Astrocyte of the hippocampus (primary cell): ENCODE measurements at regions not wholly inside any gene's neighbourhood (a gene's known extent, or its start where the extent isn't known, plus 50 kb on each side); places are given as distances from the start of the nearest gene placed in this dataset.

Experiments
- DNase-seq: peaks from one replicate; pipeline ENCODE4 v3.0.0; 2011; ENCODE audit warnings: low read depth, low spot score

GRCh38 chr3:182570946-182571594, 222.2 kb upstream of the ATP11B start:
- no peak for DNase-seq

DNA sequence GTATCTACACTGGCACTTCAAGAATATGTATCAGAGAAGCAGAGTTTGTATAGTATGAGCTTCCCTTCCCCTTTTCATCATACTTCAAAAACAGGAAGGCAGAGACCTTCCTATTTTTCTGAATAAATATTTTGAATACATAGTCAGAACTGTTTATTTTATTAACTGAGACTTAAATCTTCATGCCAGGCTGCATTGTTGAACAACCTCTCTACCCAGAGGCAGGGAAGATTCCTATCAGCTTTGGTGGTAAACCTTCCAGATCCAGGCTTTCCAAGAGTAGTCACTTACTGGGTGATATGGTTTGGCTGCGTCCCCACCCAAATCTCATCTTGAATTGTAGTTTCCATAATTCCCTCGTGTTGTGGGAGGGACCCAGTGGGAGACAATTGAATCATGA, 217.4 kb upstream of the ATP11B start:
- DNase-seq: no peak

- DNase-seq: no peak
These were observed 209.8 kb upstream of the ATP11B start for GRCh38 chr3:182583545-182583944.

- DNase-seq: no peak
These were observed 207.7 kb upstream of the ATP11B start for GRCh38 chr3:182585532-182586150.

DNA sequence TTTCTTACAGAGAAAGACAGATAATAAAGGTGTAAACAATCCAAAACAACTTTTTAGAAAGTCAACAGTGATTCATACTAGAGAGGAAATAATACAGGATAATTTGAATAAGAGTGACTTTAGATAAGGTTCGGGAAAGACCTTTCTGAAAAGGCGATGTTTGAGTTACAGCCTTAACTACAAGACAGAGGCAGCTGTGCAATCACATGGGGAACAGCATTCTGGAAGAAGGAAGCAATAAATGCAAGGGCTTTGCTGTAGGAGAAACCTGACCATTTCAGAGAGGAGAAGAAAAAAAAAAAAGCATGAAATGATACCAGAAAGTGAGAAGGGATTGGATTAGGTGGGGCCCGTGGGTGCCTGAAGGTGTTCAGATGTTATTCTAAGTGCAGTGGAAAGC, 200.6 kb upstream of the ATP11B start:
- no peak for DNase-seq

DNA sequence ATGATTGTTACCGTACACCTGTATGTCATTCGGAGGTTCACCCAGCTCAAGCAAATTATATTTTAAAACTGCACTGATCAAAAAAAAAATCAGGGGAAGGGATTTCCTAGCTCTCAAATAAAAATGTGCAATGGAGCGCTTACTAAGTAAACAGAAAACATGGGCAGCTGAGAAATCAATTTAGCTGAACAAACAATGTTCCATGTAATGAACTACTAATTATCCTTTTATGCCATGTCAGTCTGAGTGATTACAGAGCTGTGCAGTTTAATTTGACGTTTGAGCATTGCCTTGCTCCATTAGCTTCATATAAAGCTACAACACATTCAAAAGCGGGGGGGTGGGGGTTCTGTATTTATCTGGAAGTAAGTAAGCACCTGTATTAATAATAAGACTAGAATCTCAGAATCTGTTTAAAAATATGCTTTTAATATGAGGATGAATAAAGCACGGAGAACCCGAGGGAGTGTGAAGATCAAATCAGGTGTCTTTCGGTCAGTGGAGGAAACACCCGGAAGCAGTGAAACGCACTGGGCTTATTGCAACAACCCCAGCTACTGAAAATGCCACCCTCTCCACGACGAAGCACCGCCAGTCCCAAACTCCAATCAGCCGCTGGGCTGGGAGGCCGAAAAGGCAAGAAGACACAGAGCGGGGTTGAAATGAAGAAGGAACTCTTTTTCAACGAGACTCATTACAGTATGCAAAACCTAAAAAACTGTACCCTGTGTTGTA, 196.5 kb upstream of the ATP11B start:
- DNase-seq: no peak

DNA sequence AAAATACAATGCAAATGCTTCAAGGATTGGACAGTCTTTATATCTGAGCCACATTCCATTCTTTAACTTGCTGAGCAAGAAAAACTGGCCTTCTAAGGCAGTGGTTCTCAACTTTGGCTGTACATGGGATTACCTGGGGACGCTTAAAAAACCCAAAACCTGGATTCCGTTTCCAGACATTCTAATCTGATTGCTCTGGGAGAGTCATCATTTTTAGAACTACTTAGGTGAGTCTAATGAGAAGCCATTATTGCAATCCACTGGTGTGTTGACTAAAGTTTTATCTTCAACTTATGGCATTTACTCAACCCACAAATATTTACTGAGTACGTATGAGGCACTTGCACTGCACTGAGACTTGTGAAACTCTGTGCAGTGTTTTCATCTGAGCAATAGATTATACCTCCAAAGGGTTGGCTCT, 195.7 kb upstream of the ATP11B start:
- DNase-seq: peak; percentile 77

DNA sequence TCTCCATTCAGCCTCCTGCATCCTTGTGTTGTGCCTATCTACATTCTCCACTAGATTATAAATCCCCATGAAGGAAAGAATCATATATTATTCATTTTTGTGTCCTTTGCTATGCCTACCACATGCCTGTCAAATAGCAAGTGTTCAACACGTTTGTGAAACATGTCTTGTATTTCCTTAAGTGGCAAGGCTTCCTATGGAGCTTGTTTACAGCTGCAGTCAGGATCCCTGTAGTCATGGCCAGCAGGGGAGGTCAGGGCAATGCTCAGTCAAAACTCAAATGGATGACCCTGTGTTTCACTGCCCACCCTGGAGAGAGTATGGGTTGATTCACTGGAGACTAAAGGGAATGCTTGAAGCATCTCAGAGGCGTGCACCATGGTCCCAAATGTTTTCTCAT, 191.7 kb upstream of the ATP11B start:
- no peak for DNase-seq

- DNase-seq: no peak
These were observed 189.8 kb upstream of the ATP11B start for GRCh38 chr3:182603501-182603900.

DNA sequence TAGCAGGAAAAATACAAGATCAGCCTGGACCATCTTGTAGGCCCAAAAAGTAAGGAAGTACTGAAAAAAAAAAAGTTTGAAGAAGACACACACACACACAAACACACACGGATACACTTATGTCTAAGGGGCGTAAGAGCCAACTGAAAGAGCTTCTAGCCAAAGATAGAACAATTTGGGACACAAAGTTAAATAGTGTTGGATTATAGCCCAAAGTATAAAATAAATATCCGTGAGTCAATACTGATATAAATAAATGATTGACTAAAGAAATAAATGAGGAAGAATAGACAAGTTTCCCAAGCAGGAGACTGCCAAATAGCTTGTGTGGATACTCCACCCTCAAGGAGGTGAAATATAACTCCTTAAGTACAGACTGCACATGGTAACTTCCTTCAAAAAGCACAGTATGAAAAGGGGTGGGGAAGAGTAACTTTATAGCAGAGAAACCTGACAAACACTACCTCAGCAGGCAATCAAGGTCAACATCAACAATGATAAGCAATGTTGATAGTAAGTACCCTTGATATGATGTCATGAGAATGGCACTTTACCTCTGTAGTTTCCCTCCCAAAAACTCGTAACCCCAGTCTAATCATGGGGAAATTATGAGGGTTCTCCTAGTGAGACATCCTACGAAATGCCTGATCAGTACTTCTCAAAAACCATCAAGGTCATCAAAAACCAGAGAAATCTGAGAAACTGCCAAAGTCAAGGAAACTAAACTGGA, 187.3 kb upstream of the ATP11B start:
- no peak for DNase-seq

DNA sequence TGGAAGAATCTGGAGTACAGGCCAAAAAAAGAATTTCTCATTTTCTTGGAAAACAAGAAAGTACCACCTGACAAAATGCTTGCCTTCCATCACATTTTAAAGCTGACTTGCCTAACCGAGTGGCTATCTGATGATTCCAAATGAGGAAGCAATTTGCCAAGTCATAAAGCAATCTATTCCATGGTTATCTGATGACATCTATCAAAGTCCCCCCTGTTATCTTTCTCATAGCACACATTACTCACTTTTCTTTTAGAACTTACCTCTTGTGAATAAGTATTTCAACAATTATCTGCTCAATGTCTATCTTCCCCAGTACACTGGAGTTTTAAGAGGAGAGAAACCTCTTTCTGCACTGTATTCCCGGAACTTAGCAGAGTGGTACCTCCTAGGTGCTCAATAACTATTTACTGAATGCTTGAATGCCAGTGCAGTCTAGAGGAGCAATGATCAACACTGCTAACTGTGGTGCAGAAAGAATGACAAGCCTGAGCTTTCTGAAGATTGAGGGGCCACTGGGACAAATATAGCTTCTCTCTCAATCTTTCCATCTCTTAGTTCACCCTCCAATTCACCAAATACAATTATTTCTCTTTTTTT, 186.3 kb upstream of the ATP11B start:
- DNase-seq: no peak

DNA sequence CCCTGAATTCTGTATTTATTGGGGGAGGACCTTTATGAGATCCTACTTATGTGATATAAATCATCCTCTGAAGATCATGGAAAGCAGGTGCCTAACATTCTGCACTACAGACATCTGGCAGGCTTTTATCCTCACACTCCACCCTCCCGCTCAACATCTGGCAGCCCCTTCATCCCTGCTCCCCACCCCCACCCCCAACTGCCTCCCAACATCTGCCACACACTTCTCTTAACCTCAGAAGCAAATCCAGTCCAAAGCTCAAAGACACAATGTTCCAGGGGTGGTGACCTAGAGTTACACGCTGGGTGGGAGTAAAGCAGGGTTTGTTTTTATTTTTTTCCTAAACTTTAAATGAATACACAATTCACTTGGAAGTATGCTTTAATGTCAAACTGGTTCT, 184.5 kb upstream of the ATP11B start:
- DNase-seq: no peak

- peak; percentile 52 for DNase-seq
These were observed 183.6 kb upstream of the ATP11B start for GRCh38 chr3:182609575-182610156.

- no peak for DNase-seq
These were observed 181.0 kb upstream of the ATP11B start for GRCh38 chr3:182612332-182612731.

DNA sequence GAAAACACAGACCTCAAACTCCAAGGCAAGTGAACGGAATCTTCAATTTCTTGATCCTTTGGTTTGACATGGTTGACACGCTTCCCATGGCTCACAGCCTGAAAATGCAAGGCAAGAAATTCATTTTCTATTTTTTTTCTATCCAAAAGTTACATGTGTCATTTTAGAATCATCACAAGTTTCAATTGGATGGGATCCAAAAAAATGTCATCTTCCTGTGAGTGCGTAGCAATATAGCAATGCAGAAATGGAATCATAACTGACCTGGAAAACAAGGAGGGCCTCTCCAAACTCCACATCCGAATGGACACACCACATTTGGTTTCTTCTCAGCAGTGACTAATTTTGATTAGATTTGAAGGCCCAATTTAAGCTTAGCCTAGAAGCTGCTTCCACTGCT, 175.8 kb upstream of the ATP11B start:
- no peak for DNase-seq

- DNase-seq: peak; percentile 77
These were observed 175.1 kb upstream of the ATP11B start for GRCh38 chr3:182618085-182618732.

DNA sequence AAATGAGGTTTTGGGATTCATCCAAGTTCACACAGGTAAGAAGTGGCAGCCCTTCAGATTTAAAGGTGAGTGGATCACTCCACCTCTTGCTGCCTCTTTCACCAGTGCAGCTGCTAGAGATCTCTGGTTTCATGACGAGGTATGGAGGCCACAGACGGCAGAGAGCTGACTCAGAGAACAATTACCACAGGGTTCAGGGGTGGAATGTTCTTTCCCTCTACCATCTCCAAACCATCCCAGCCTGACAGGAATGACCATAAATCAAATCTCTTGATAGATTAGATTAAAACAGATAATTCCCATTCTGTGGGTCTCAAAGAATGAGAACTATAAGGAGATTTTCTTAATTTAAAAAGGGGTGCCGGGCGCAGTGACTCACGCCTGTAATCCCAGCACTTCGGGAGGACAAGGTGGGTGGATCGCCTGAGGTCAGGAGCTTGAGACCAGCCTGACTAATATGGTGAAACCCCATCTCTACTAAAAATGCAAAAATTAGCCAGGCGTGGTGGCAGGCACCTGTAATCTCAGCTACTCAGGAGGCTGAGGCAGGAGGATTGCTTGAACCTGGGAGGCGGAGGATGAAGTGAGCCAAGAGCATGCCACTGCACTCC, 174.2 kb upstream of the ATP11B start:
- peak; percentile 83 for DNase-seq

DNA sequence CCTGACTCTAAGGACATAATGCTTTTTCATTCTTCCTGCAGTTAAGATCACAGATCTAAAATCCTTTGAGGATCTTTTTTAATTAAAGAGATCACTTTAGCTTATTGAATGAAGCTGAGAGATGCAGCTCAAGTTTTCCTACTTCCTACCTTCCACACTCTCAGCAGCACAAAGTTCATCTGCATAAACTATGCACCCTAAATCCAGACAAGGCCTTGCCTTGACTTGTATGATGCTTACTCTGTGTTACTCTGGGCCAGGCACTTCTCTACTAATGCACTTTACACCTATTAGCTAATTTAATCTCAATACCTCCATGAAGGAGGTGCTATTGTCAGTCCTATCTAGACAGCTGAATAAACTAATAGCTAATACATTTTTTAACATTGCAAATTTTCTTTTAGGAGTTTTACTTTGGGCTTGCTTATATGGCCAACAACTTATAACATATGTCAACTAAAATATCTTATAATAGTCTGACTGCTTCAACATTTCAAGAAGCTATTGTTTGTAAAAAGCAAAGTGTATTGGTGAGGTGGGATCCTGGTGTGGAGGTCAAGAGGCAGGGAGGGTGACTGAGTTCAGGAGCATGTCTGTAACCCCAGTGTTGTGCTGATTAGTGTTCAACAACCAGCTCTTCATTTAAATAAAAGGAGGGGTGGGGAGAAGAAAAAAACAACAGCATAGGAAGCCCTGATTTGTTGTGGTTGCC, 172.4 kb upstream of the ATP11B start:
- DNase-seq: no peak

DNA sequence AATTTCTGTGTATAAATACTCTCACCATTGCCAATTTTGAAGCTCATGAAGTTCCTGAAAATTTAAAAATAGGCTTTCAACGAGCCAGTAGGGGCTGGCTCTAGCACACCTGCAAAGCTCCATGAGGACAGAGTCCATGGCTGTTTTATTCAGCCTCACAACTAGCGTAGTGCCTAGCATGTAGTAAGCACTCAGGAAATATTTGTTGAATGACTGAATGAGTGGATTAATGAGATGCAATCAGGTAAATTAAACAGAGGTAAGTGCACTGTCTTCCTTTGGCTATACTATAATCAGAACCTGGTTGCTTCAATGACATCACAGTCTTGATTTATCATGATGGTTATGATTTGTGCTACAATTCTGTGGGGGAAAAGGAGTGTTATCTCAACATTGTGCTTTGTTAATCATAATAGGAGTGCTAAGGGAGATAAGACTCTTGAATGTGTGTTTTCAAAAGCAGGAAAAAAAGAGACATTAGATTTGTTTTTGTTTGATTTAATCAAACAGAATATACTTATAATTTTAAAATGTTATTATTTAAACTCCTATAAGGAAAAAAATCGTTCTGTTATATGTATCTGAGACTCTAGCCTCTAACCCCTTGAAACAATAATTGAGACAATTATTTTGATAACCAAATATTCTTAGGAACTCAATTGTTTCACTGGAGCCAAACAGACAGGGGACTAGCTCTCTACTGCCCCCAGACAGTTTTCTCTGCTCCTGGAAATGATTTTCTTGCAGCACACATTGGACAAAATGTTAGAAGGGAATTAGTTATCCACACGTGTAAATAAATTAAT, 171.7 kb upstream of the ATP11B start:
- DNase-seq: no peak
